GM23338 (cell line): ENCODE measurements at regions not wholly inside any gene's neighbourhood (a gene's known extent, or its start where the extent isn't known, plus 50 kb on each side); places are given as distances from the start of the nearest gene placed in this dataset.

Experiments used
- ATAC-seq: fragments of 200-7000 bp; cut with Tn5 transposase; 3 replicates; pipeline ENCODE4 v1.9.1; 2020
- DNase-seq: peaks from one replicate; pipeline ENCODE4 v3.0.0-alpha.2; 2015; ENCODE audit warnings: low spot score
- H2AFZ ChIP-seq: fragments of 200-600 bp; sonication (generic); 2 replicates; pipeline ENCODE4 v1.8.0; 2016; ENCODE audit warnings: antibody characterized with exemption, mild to moderate bottlenecking, moderate library complexity
- H3F3A ChIP-seq: fragments of 200-600 bp; sonication (generic); replicated peaks from 2 replicates; pipeline ENCODE4 v1.8.0; 2017; ENCODE audit warnings: antibody characterized with exemption, mixed run types, low read depth
- H3K27ac ChIP-seq: fragments of 200-600 bp; sonication (generic); 2 replicates; pipeline ENCODE4 v1.6.1; 2016; ENCODE audit warnings: low read depth
- H3K27me3 ChIP-seq: fragments of 200-600 bp; sonication (generic); 2 replicates; pipeline ENCODE4 v1.8.0; 2016; ENCODE audit warnings: mild to moderate bottlenecking, mixed run types, moderate library complexity; ENCODE audit not compliant: insufficient read depth
- H3K36me3 ChIP-seq: fragments of 200-600 bp; sonication (generic); 2 replicates; pipeline ENCODE4 v1.8.0; 2016; ENCODE audit warnings: mild to moderate bottlenecking; ENCODE audit not compliant: insufficient read depth
- H3K4me1 ChIP-seq: fragments of 200-600 bp; sonication (generic); 2 replicates; pipeline ENCODE4 v1.8.0; 2016; ENCODE audit warnings: mild to moderate bottlenecking, moderate library complexity; ENCODE audit not compliant: insufficient read depth
- H3K4me2 ChIP-seq: fragments of 200-600 bp; sonication (generic); 2 replicates; pipeline ENCODE4 v1.7.1; 2017; ENCODE audit warnings: mixed run types
- H3K4me3 ChIP-seq: fragments of 200-600 bp; sonication (generic); 2 replicates; pipeline ENCODE4 v1.6.1; 2016; ENCODE audit warnings: mixed run types
- H3K79me2 ChIP-seq: fragments of 200-600 bp; sonication (generic); replicated peaks from 2 replicates; pipeline ENCODE4 v1.8.0; 2017; ENCODE audit warnings: mild to moderate bottlenecking; ENCODE audit not compliant: insufficient read depth
- H3K9me2 ChIP-seq: fragments of 200-600 bp; sonication (generic); 2 replicates; pipeline ENCODE4 v1.8.0; 2017; ENCODE audit not compliant: insufficient read depth
- H4K20me1 ChIP-seq: fragments of 200-600 bp; sonication (generic); replicated peaks from 2 replicates; pipeline ENCODE4 v1.8.0; 2017; ENCODE audit warnings: mild to moderate bottlenecking; ENCODE audit not compliant: insufficient read depth
- H3K27ac Mint-ChIP-seq: 2 replicates; pipeline ENCODE4 v1.8.0; 2020; ENCODE audit warnings: inconsistent platforms, mild to moderate bottlenecking, moderate library complexity, mixed read lengths
- H3K27me3 Mint-ChIP-seq: 3 replicates; pipeline ENCODE4 v1.8.0; 2022; ENCODE audit warnings: low read depth, mild to moderate bottlenecking, moderate library complexity, mixed read lengths, inconsistent platforms; ENCODE audit not compliant: insufficient read depth, poor library complexity
- H3K36me3 Mint-ChIP-seq: 3 replicates; pipeline ENCODE4 v1.8.0; 2021; ENCODE audit warnings: low read depth, mild to moderate bottlenecking, inconsistent platforms, moderate library complexity, mixed read lengths
- H3K4me1 Mint-ChIP-seq: 3 replicates; pipeline ENCODE4 v1.8.0; 2020; ENCODE audit warnings: mild to moderate bottlenecking, inconsistent platforms, mixed read lengths
- H3K4me3 Mint-ChIP-seq: 3 replicates; pipeline ENCODE4 v1.8.0; 2021; ENCODE audit warnings: moderate library complexity, mild to moderate bottlenecking, inconsistent platforms, mixed read lengths
- H3K9me3 Mint-ChIP-seq: 3 replicates; pipeline ENCODE4 v1.8.0; 2020; ENCODE audit warnings: moderate library complexity, mild to moderate bottlenecking, inconsistent platforms, mixed read lengths
- CREB1 ChIP-seq: fragments of 250-450 bp; sonication (Bioruptor Pico); IDR thresholded peaks from 2 replicates; pipeline ENCODE4 v1.5.0; 2020; ENCODE audit warnings: low read depth, mild to moderate bottlenecking, moderate library complexity
- ETS1 ChIP-seq: IDR thresholded peaks from 2 replicates; pipeline ENCODE4 v1.6.1; 2016; ENCODE audit warnings: antibody characterized with exemption
- EZH2 ChIP-seq: fragments of 200-600 bp; sonication (generic); IDR thresholded peaks from one replicate; pipeline ENCODE4 v1.8.0; 2017; ENCODE audit warnings: antibody characterized with exemption, mild to moderate bottlenecking, low read depth; ENCODE audit not compliant: unreplicated experiment
- EZH2phosphoT487 ChIP-seq: fragments of 200-600 bp; sonication (generic); IDR thresholded peaks from one replicate; pipeline ENCODE4 v1.8.1; 2018; ENCODE audit warnings: antibody characterized with exemption; ENCODE audit not compliant: unreplicated experiment
- JUNB ChIP-seq: IDR thresholded peaks from one replicate; pipeline ENCODE4 v1.6.1; 2016; ENCODE audit warnings: antibody characterized with exemption; ENCODE audit not compliant: unreplicated experiment
- NANOG ChIP-seq: IDR thresholded peaks from 2 replicates; pipeline ENCODE4 v1.6.1; 2016; ENCODE audit warnings: antibody characterized with exemption, borderline replicate concordance
- ZNF114 ChIP-seq: fragments of 250-450 bp; sonication (Bioruptor Pico); IDR thresholded peaks from 2 replicates; pipeline ENCODE4 v1.5.0; 2020; ENCODE audit warnings: mild to moderate bottlenecking, moderate library complexity
- ZNF331 ChIP-seq: fragments of 250-450 bp; sonication (Bioruptor Pico); IDR thresholded peaks from 2 replicates; pipeline ENCODE4 v1.5.0; 2020; ENCODE audit warnings: low read depth, mild to moderate bottlenecking, moderate library complexity
- TF ChIP-seq, protein P1 (sequence below): fragments of 250-450 bp; sonication (Bioruptor Pico); IDR thresholded peaks from 2 replicates; pipeline ENCODE4 v1.5.0; 2020; ENCODE audit warnings: mild to moderate bottlenecking, moderate library complexity
- TF ChIP-seq, protein P2 (sequence below): IDR thresholded peaks from one replicate; pipeline ENCODE4 v1.6.1; 2018; ENCODE audit warnings: antibody characterized with exemption; ENCODE audit not compliant: unreplicated experiment

GRCh38 chr10:120671491-120671890, 179.7 kb upstream of the WDR11 start:
- no peak overlapping the region for H3K4me2 ChIP-seq
- H3K4me3 ChIP-seq = no peak overlapping the region
- no peaks in the 10 kb centered on the region for H3K27me3 ChIP-seq
- Mint-ChIP-seq H3K27me3 (peaks cover 2% of the 10 kb centered on the region), H3K4me3 (no peak overlapping the region), H3K27ac (no peak overlapping the region), H3K36me3 (no peaks in the 10 kb centered on the region), H3K9me3 (peaks cover 9% of the 10 kb centered on the region; the same call in 1 of the 3 replicates), H3K4me1 (peaks cover 7% of the 10 kb centered on the region; the same call in 2 of the 3 replicates)
- DNase-seq = no peak
- no peaks in the 10 kb centered on the region for H3K36me3 ChIP-seq
- no peaks in the 10 kb centered on the region; the same call in 1 of the 2 replicates for H3K4me1 ChIP-seq
- H3K27ac ChIP-seq = no peak overlapping the region
- no peaks in the 10 kb centered on the region for H3F3A ChIP-seq
- no peaks in the 10 kb centered on the region for H4K20me1 ChIP-seq
- no peaks in the 10 kb centered on the region for H3K79me2 ChIP-seq
- TF ChIP-seq, protein P1, sequence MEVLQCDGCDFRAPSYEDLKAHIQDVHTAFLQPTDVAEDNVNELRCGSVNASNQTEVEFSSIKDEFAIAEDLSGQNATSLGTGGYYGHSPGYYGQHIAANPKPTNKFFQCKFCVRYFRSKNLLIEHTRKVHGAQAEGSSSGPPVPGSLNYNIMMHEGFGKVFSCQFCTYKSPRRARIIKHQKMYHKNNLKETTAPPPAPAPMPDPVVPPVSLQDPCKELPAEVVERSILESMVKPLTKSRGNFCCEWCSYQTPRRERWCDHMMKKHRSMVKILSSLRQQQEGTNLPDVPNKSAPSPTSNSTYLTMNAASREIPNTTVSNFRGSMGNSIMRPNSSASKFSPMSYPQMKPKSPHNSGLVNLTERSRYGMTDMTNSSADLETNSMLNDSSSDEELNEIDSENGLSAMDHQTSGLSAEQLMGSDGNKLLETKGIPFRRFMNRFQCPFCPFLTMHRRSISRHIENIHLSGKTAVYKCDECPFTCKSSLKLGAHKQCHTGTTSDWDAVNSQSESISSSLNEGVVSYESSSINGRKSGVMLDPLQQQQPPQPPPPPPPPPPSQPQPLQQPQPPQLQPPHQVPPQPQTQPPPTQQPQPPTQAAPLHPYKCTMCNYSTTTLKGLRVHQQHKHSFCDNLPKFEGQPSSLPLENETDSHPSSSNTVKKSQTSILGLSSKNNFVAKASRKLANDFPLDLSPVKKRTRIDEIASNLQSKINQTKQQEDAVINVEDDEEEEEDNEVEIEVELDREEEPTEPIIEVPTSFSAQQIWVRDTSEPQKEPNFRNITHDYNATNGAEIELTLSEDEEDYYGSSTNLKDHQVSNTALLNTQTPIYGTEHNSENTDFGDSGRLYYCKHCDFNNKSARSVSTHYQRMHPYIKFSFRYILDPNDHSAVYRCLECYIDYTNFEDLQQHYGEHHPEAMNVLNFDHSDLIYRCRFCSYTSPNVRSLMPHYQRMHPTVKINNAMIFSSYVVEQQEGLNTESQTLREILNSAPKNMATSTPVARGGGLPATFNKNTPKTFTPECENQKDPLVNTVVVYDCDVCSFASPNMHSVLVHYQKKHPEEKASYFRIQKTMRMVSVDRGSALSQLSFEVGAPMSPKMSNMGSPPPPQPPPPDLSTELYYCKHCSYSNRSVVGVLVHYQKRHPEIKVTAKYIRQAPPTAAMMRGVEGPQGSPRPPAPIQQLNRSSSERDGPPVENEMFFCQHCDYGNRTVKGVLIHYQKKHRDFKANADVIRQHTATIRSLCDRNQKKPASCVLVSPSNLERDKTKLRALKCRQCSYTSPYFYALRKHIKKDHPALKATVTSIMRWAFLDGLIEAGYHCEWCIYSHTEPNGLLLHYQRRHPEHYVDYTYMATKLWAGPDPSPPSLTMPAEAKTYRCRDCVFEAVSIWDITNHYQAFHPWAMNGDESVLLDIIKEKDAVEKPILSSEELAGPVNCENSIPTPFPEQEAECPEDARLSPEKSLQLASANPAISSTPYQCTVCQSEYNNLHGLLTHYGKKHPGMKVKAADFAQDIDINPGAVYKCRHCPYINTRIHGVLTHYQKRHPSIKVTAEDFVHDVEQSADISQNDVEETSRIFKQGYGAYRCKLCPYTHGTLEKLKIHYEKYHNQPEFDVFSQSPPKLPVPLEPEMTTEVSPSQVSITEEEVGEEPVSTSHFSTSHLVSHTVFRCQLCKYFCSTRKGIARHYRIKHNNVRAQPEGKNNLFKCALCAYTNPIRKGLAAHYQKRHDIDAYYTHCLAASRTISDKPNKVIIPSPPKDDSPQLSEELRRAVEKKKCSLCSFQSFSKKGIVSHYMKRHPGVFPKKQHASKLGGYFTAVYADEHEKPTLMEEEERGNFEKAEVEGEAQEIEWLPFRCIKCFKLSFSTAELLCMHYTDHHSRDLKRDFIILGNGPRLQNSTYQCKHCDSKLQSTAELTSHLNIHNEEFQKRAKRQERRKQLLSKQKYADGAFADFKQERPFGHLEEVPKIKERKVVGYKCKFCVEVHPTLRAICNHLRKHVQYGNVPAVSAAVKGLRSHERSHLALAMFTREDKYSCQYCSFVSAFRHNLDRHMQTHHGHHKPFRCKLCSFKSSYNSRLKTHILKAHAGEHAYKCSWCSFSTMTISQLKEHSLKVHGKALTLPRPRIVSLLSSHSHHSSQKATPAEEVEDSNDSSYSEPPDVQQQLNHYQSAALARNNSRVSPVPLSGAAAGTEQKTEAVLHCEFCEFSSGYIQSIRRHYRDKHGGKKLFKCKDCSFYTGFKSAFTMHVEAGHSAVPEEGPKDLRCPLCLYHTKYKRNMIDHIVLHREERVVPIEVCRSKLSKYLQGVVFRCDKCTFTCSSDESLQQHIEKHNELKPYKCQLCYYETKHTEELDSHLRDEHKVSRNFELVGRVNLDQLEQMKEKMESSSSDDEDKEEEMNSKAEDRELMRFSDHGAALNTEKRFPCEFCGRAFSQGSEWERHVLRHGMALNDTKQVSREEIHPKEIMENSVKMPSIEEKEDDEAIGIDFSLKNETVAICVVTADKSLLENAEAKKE = no peak
- TF ChIP-seq EZH2 = no peak
- H3K9me2 ChIP-seq = peaks cover 9% of the 10 kb centered on the region; the same call in 1 of the 2 replicates
- ATAC-seq = no peak
- 0 out of 2 replicates have a peak overlapping the region, but pooled peaks have one; percentile 78 for H2AFZ ChIP-seq

GRCh38 chr10:120683454-120683853, 167.7 kb upstream of the WDR11 start:
- H3K36me3 Mint-ChIP-seq = no peaks in the 10 kb centered on the region
- Histone ChIP-seq H3K27ac (no peak overlapping the region), H3K9me2 (no peaks in the 10 kb centered on the region; the same call in none of the 2 replicates), H3F3A (no peaks in the 10 kb centered on the region), H3K27me3 (no peaks in the 10 kb centered on the region), H3K4me3 (no peak overlapping the region), H2AFZ (no peak overlapping the region), H3K4me2 (no peak overlapping the region), H3K4me1 (no peaks in the 10 kb centered on the region; the same call in 1 of the 2 replicates), H3K79me2 (no peaks in the 10 kb centered on the region), H4K20me1 (no peaks in the 10 kb centered on the region), H3K36me3 (no peaks in the 10 kb centered on the region)
- ATAC-seq = no peak
- no peaks in the 10 kb centered on the region for H3K27me3 Mint-ChIP-seq
- no peaks in the 10 kb centered on the region for H3K4me1 Mint-ChIP-seq
- no peak overlapping the region for H3K27ac Mint-ChIP-seq
- no peak for DNase-seq
- no peaks in the 10 kb centered on the region for H3K9me3 Mint-ChIP-seq
- H3K4me3 Mint-ChIP-seq = no peak overlapping the region
- TF ChIP-seq ZNF331 (CRISPR knock-in tag) = no peak
- TF ChIP-seq JUNB = no peak
- no peak for TF ChIP-seq CREB1 (CRISPR knock-in tag)
- no peak for TF ChIP-seq ZNF114 (CRISPR knock-in tag)
- no peak for TF ChIP-seq NANOG
- TF ChIP-seq EZH2phosphoT487 = no peak
- TF ChIP-seq EZH2 = no peak
- TF ChIP-seq, protein P2, sequence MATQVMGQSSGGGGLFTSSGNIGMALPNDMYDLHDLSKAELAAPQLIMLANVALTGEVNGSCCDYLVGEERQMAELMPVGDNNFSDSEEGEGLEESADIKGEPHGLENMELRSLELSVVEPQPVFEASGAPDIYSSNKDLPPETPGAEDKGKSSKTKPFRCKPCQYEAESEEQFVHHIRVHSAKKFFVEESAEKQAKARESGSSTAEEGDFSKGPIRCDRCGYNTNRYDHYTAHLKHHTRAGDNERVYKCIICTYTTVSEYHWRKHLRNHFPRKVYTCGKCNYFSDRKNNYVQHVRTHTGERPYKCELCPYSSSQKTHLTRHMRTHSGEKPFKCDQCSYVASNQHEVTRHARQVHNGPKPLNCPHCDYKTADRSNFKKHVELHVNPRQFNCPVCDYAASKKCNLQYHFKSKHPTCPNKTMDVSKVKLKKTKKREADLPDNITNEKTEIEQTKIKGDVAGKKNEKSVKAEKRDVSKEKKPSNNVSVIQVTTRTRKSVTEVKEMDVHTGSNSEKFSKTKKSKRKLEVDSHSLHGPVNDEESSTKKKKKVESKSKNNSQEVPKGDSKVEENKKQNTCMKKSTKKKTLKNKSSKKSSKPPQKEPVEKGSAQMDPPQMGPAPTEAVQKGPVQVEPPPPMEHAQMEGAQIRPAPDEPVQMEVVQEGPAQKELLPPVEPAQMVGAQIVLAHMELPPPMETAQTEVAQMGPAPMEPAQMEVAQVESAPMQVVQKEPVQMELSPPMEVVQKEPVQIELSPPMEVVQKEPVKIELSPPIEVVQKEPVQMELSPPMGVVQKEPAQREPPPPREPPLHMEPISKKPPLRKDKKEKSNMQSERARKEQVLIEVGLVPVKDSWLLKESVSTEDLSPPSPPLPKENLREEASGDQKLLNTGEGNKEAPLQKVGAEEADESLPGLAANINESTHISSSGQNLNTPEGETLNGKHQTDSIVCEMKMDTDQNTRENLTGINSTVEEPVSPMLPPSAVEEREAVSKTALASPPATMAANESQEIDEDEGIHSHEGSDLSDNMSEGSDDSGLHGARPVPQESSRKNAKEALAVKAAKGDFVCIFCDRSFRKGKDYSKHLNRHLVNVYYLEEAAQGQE = no peak
- TF ChIP-seq ETS1 = no peak
